PC-3 (cell line): ENCODE measurements at regions not wholly inside any gene's neighbourhood (a gene's known extent, or its start where the extent isn't known, plus 50 kb on each side); places are given as distances from the start of the nearest gene placed in this dataset.

ENCODE experiments used
- CTCF ChIP-seq: fragments of 300-600 bp; sonication (generic); conservative IDR thresholded peaks from 2 replicates; pipeline ENCODE4 v1.5.1; 2017; ENCODE audit warnings: antibody characterized with exemption, low read depth, mild to moderate bottlenecking, low read length
- EZH2phosphoT487 ChIP-seq: fragments of 300-600 bp; sonication (generic); IDR thresholded peaks from 2 replicates; pipeline ENCODE4 v1.6.1; 2018; ENCODE audit warnings: mild to moderate bottlenecking, antibody characterized with exemption, low read length, borderline replicate concordance

- TF ChIP-seq EZH2phosphoT487 (no peak), CTCF (no peak)
Measured at GRCh38 chr3:20751296-20751695, 565.3 kb upstream of the SGO1 start.
